Spleen (tissue), 11 donors: ENCODE measurements at regions not wholly inside any gene's neighbourhood (a gene's known extent, or its start where the extent isn't known, plus 50 kb on each side); places are given as distances from the start of the nearest gene placed in this dataset.

Experiments used
- DNase-seq: peaks from one replicate; pipeline ENCODE4 v3.0.0-alpha.2; 2020
- H3K27ac ChIP-seq, 8 donors: fragments of 200-600 bp; sonication (generic) in 7 of 8; 1 replicate in 4 of 8; 2 replicates in 4 of 8; pipeline versions ENCODE4 v1.5.0 to v1.8.0; 2016 to 2021; ENCODE audit warnings: inconsistent platforms in 4 of 8, mild to moderate bottlenecking in 4 of 8, moderate library complexity in 1 of 8
- H3K27me3 ChIP-seq, 7 donors: fragments of 200-600 bp; sonication (generic) in 6 of 7; replicated peaks in 1 of 7; 1 replicate in 4 of 7; 2 replicates in 3 of 7; pipeline versions ENCODE4 v1.5.0 to v1.8.0; 2016 to 2021; ENCODE audit warnings: inconsistent platforms in 3 of 7, mild to moderate bottlenecking in 1 of 7
- H3K36me3 ChIP-seq, 6 donors: fragments of 200-600 bp; sonication (generic) in 5 of 6; 1 replicate in 4 of 6; 2 replicates in 2 of 6; pipeline versions ENCODE4 v1.5.0 to v1.8.0; 2016 to 2021; ENCODE audit warnings: inconsistent platforms in 2 of 6
- H3K4me1 ChIP-seq, 6 donors: fragments of 200-600 bp; sonication (generic) in 5 of 6; 1 replicate in 3 of 6; 2 replicates in 3 of 6; pipeline versions ENCODE4 v1.5.0 to v1.8.0; 2016 to 2021; ENCODE audit warnings: inconsistent platforms in 3 of 6
- H3K4me3 ChIP-seq, 8 donors: fragments of 200-600 bp; sonication (generic) in 7 of 8; 1 replicate in 4 of 8; 2 replicates in 4 of 8; pipeline versions ENCODE4 v1.5.0 to v1.8.0; 2016 to 2021; ENCODE audit warnings: inconsistent platforms in 4 of 8, mild to moderate bottlenecking in 4 of 8, moderate library complexity in 2 of 8
- H3K9me3 ChIP-seq, 8 donors: fragments of 200-600 bp; sonication (generic) in 7 of 8; 1 replicate in 4 of 8; 2 replicates in 4 of 8; pipeline versions ENCODE4 v1.5.0 to v1.8.0; 2016 to 2021; ENCODE audit warnings: inconsistent platforms in 4 of 8
- POLR2A ChIP-seq, 3 donors: fragments of 450-650 bp; IDR thresholded peaks; one replicate each; pipeline ENCODE4 v1.5.1; 2017; ENCODE audit warnings: antibody characterized with exemption in 3 of 3, mild to moderate bottlenecking in 1 of 3
- POLR2AphosphoS5 ChIP-seq, 3 donors: sonication (generic); formaldehyde crosslinking; IDR thresholded peaks; one replicate each; pipeline ENCODE4 v1.5.1; 2017; ENCODE audit warnings: antibody characterized with exemption in 3 of 3
- WGBS, 5 donors: extraction: QIAGEN DNeasy Blood & Tissue Kit in 3 of 5; methylation state at CpG; one replicate each; pipeline versions ENCODE4 v1.1.5 to v1.1.7; 2013 to 2018; 5-methylcytosine and 5-hydroxymethylcytosine counted together
- intact Hi-C: fragments of 100-400 bp; cut with DNase I; formaldehyde crosslinking; loops from one replicate; pipeline ENCODE4 v1.15.0; 2023; ENCODE audit warnings: low total_unique reads
- TF ChIP-seq, protein P1 (sequence below), 11 experiments: fragments of 200-600 bp in 7 of 11; fragments of 450-650 bp in 4 of 11; sonication (generic) in 4 of 11; IDR thresholded peaks in 8 of 11; conservative IDR thresholded peaks in 3 of 11; 1 replicate in 7 of 11; 2 replicates in 4 of 11; pipeline versions ENCODE4 v1.4.0 to v1.8.0; 2016 to 2021; ENCODE audit warnings: antibody characterized with exemption in 11 of 11, inconsistent platforms in 4 of 11, mild to moderate bottlenecking in 1 of 11
- donor health status: healthy with polysubstance abuse.
- donor health status: DM: no; HTN: no; CAD: no; lungs with moderate emphysema.
- donor health status: DM: no; HTN: no; CAD: no.
- donor health status: Bipolar disorder and iron deficiency.
- donor health status: healthy.
- donor health status: DM: no; HTN: no; CAD: no.
- donor health status: DM: yes; HTN: yes; CAD: no.

DNA sequence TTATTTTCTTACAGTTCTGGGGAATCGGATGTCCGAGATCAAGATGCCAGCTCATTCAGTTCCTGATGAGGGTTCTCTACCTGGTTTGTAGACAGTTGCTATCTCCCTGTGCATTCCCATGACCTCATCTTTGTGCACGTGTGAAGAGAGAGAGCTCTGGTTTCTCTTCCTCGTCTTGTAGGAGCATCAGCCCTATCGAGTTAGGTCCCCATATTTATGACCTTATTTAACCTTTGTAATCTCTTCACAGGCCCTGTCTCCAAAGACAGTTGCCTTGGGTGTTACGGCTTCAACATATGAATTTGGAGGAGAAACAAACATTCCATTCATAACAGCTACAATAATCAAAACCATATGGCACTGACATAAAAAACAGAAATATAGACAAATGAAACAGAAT, 455.3 kb downstream of the HACE1 start:
- WGBS, 5 donors = 68 to 70% (median 70%) methylated on average over 6 of the region's 6 CpGs
- H3K4me1 ChIP-seq = no peaks in the 10 kb centered on the region
- H3K27ac ChIP-seq = no peak overlapping the region
- H3K27me3 ChIP-seq = no peaks in the 10 kb centered on the region
- DNase-seq = no peak
- no peaks in the 10 kb centered on the region for H3K36me3 ChIP-seq
- intact Hi-C loops = no loop called here
- no peak overlapping the region for H3K4me3 ChIP-seq
- H3K9me3 ChIP-seq = no peaks in the 10 kb centered on the region
- TF ChIP-seq POLR2A (IDR thresholded peaks at IDR 0.05) (no peak), POLR2AphosphoS5 (IDR thresholded peaks at IDR 0.05) (no peak)
- TF ChIP-seq, protein P1, sequence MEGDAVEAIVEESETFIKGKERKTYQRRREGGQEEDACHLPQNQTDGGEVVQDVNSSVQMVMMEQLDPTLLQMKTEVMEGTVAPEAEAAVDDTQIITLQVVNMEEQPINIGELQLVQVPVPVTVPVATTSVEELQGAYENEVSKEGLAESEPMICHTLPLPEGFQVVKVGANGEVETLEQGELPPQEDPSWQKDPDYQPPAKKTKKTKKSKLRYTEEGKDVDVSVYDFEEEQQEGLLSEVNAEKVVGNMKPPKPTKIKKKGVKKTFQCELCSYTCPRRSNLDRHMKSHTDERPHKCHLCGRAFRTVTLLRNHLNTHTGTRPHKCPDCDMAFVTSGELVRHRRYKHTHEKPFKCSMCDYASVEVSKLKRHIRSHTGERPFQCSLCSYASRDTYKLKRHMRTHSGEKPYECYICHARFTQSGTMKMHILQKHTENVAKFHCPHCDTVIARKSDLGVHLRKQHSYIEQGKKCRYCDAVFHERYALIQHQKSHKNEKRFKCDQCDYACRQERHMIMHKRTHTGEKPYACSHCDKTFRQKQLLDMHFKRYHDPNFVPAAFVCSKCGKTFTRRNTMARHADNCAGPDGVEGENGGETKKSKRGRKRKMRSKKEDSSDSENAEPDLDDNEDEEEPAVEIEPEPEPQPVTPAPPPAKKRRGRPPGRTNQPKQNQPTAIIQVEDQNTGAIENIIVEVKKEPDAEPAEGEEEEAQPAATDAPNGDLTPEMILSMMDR (IDR thresholded peaks at IDR 0.05 in 8 of 11, conservative IDR thresholded peaks at IDR 0.05 in 3 of 11) = no peak

DNA sequence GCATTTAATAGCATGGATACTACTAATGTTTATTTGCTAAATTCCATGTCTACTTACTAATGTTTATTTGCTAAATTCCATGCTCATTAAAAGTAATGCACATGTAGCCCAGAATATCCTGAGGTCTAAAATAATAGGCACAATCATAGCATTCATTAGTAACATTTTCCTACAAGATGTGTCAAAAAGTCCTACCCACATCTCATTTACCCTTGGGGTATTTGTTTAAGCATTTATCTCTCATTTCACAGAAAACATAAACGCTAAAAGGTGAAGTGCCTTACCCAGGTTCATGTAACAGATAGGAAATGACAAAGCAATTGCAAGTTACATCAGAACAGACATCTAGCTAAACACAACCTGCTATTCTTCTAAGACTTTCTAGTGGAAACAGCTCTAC, 457.1 kb downstream of the HACE1 start:
- WGBS, 5 donors = 48 to 75% (median 55%) methylated on average over 1 of the region's 1 CpG
- no peak for DNase-seq
- no peaks in the 10 kb centered on the region for H3K36me3 ChIP-seq
- no peaks in the 10 kb centered on the region for H3K9me3 ChIP-seq
- no peaks in the 10 kb centered on the region for H3K27me3 ChIP-seq
- H3K27ac ChIP-seq = no peak overlapping the region
- no peak for TF ChIP-seq POLR2A (IDR thresholded peaks at IDR 0.05)
- TF ChIP-seq POLR2AphosphoS5 (IDR thresholded peaks at IDR 0.05) = no peak
- TF ChIP-seq, protein P1 (IDR thresholded peaks at IDR 0.05 in 8 of 11, conservative IDR thresholded peaks at IDR 0.05 in 3 of 11) = no peak
- intact Hi-C loops = no loop called here
- H3K4me1 ChIP-seq = no peaks in the 10 kb centered on the region
- H3K4me3 ChIP-seq = no peak overlapping the region

DNA sequence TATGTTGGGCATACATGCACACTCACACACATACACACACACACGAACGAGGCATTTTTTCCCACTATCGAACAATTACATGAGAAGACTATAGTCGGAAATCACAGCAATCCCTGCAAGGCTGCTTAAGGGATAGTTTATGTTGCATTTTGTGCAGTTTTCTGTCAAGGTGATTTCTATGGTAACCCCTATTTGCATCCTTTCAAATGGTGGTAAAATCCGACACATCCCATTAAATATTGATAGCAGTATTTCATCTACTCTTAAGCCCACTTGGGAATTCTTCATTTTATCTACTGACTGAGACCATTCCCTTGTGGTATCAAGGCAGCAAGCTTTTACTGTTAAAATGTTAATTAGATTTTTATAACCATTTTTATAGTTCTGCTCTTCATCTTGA, 457.8 kb downstream of the HACE1 start:
- TF ChIP-seq POLR2A (IDR thresholded peaks at IDR 0.05) = no peak
- TF ChIP-seq POLR2AphosphoS5 (IDR thresholded peaks at IDR 0.05) = no peak
- TF ChIP-seq, protein P1 (IDR thresholded peaks at IDR 0.05 in 8 of 11, conservative IDR thresholded peaks at IDR 0.05 in 3 of 11) = no peak
- no peaks in the 10 kb centered on the region for H3K4me1 ChIP-seq
- no peak overlapping the region for H3K4me3 ChIP-seq
- no peaks in the 10 kb centered on the region for H3K36me3 ChIP-seq
- no peaks in the 10 kb centered on the region for H3K27me3 ChIP-seq
- DNase-seq = no peak
- no peak overlapping the region for H3K27ac ChIP-seq
- H3K9me3 ChIP-seq = no peaks in the 10 kb centered on the region
- intact Hi-C loops = no loop called here
- WGBS, 5 donors = 90 to 97% (median 93%) methylated on average over 5 of the region's 5 CpGs

DNA sequence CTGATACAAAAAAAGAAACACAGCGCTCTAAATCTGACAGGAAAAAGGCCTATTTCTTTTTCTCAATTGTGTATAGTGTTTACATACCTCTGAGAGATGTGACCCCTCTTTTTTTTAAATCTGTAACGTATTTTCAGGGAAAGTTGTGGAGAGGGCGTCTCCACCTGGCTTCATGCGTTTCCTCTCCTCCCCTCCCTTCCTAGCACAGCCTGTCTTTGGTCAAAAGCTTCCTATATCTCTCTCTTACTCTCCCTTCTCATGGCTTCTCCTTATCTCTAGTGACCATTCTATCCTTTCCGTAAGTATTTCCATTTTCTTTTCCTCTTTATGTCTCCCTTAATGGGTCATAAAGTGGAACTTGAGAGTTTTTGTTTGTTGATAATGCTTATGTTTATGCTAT, 458.9 kb downstream of the HACE1 start:
- Histone ChIP-seq H3K4me3 (no peak overlapping the region), H3K27ac (no peak overlapping the region), H3K36me3 (no peaks in the 10 kb centered on the region), H3K9me3 (no peaks in the 10 kb centered on the region), H3K4me1 (no peaks in the 10 kb centered on the region), H3K27me3 (no peaks in the 10 kb centered on the region)
- TF ChIP-seq, protein P1 (IDR thresholded peaks at IDR 0.05 in 8 of 11, conservative IDR thresholded peaks at IDR 0.05 in 3 of 11) = no peak
- TF ChIP-seq POLR2A (IDR thresholded peaks at IDR 0.05) = no peak
- no peak for TF ChIP-seq POLR2AphosphoS5 (IDR thresholded peaks at IDR 0.05)
- intact Hi-C loops = no loop called here
- no peak for DNase-seq
- WGBS, 5 donors = 59 to 71% (median 61%) methylated on average over 5 of the region's 5 CpGs
